ENCODE measurements at regions not wholly inside any gene's neighbourhood (a gene's known extent, or its start where the extent isn't known, plus 50 kb on each side); places are given as distances from the start of the nearest gene placed in this dataset.

GRCh38 chr7:52980129-52980528 is 55.3 kb upstream of the POM121L12 start:
- TF ChIP-seq CTCF (IDR thresholded peaks at IDR 0.05; ENCODE audit: low read depth, low read length, missing control alignments) = no peak
- H3K4me3 ChIP-seq (ENCODE audit: low read depth, low read length) = no peak overlapping the region
- no peaks in the 10 kb centered on the region for H3K36me3 ChIP-seq (replicated peaks)
- no peak for DNase-seq
- H3K27ac ChIP-seq = no peak overlapping the region
- in situ Hi-C loops (cut with HindIII; ENCODE audit: low pct_ligation_motif_present, low sequenced_read_pairs) = no loop called here
- H3K27me3 ChIP-seq (replicated peaks) = no peaks in the 10 kb centered on the region

- Histone ChIP-seq H3K36me3 (replicated peaks) (no peaks in the 10 kb centered on the region), H3K27ac (no peak overlapping the region), H3K27me3 (replicated peaks) (no peaks in the 10 kb centered on the region), H3K4me3 (ENCODE audit: low read depth, low read length) (no peak overlapping the region)
- in situ Hi-C loops (cut with HindIII; ENCODE audit: low pct_ligation_motif_present, low sequenced_read_pairs) = no loop called here
- no peak for DNase-seq
- no peak for TF ChIP-seq CTCF (IDR thresholded peaks at IDR 0.05; ENCODE audit: low read depth, low read length, missing control alignments)
Observed at GRCh38 chr7:52973126-52973525, 62.3 kb upstream of the POM121L12 start.

GRCh38 chr7:52962402-52963076 is 72.9 kb upstream of the POM121L12 start:
- DNase-seq = no peak
- TF ChIP-seq CTCF (IDR thresholded peaks at IDR 0.05; ENCODE audit: low read depth, low read length, missing control alignments) = no peak
- Histone ChIP-seq H3K4me3 (ENCODE audit: low read depth, low read length) (no peak overlapping the region), H3K27me3 (replicated peaks) (no peaks in the 10 kb centered on the region), H3K27ac (no peak overlapping the region), H3K36me3 (replicated peaks) (no peaks in the 10 kb centered on the region)
- in situ Hi-C loops (cut with HindIII; ENCODE audit: low pct_ligation_motif_present, low sequenced_read_pairs) = no loop called here

GRCh38 chr7:52961084-52961483 is 74.3 kb upstream of the POM121L12 start:
- TF ChIP-seq CTCF (IDR thresholded peaks at IDR 0.05; ENCODE audit: low read depth, low read length, missing control alignments) = no peak
- H3K27ac ChIP-seq = no peak overlapping the region
- no peaks in the 10 kb centered on the region for H3K36me3 ChIP-seq (replicated peaks)
- in situ Hi-C loops (cut with HindIII; ENCODE audit: low pct_ligation_motif_present, low sequenced_read_pairs) = no loop called here
- H3K4me3 ChIP-seq (ENCODE audit: low read depth, low read length) = no peak overlapping the region
- no peaks in the 10 kb centered on the region for H3K27me3 ChIP-seq (replicated peaks)
- no peak for DNase-seq

- Histone ChIP-seq H3K27me3 (replicated peaks) (no peaks in the 10 kb centered on the region), H3K4me3 (ENCODE audit: low read depth, low read length) (no peak overlapping the region), H3K27ac (no peak overlapping the region), H3K36me3 (replicated peaks) (no peaks in the 10 kb centered on the region)
- no peak for DNase-seq
- TF ChIP-seq CTCF (IDR thresholded peaks at IDR 0.05; ENCODE audit: low read depth, low read length, missing control alignments) = no peak
- in situ Hi-C loops (cut with HindIII; ENCODE audit: low pct_ligation_motif_present, low sequenced_read_pairs) = no loop called here
Observed at GRCh38 chr7:52959878-52960660, 75.4 kb upstream of the POM121L12 start.

All from brain microvascular endothelial cell (primary cell).